Astrocyte (in vitro differentiated cells and primary cell): ENCODE measurements at regions not wholly inside any gene's neighbourhood (a gene's known extent, or its start where the extent isn't known, plus 50 kb on each side); places are given as distances from the start of the nearest gene placed in this dataset.

Source experiments
- DNase-seq: peaks from one replicate; pipeline ENCODE4 v3.0.0-alpha.2; 2010; ENCODE audit warnings: low read depth
- FAIRE-seq: peaks from 2 replicates; lab custom pipeline; 2011; peaks lifted over from hg19 to GRCh38; lab: Jason Lieb, UNC
- H2AFZ ChIP-seq: 2 replicates; pipeline ENCODE4 v1.6.0; 2012; ENCODE audit warnings: low read depth, low read length, inconsistent platforms
- H3K27ac ChIP-seq: 2 replicates; pipeline ENCODE4 v1.5.1; 2011; ENCODE audit warnings: low read depth, low read length, inconsistent platforms
- H3K27me3 ChIP-seq: 2 replicates; pipeline ENCODE4 v1.6.0; 2011; ENCODE audit warnings: low read length, inconsistent platforms; ENCODE audit not compliant: insufficient read depth
- H3K36me3 ChIP-seq: 2 replicates; pipeline ENCODE4 v1.5.1; 2011; ENCODE audit warnings: low read length, inconsistent platforms; ENCODE audit not compliant: insufficient read depth
- H3K4me1 ChIP-seq: 2 replicates; pipeline ENCODE4 v1.5.1; 2011; ENCODE audit warnings: low read length, inconsistent platforms; ENCODE audit not compliant: insufficient read depth
- H3K4me2 ChIP-seq: 2 replicates; pipeline ENCODE4 v1.6.0; 2012; ENCODE audit warnings: low read length, inconsistent platforms
- H3K4me3 ChIP-seq: 2 replicates; pipeline ENCODE4 v1.5.1; 2011; ENCODE audit warnings: low read depth, mild to moderate bottlenecking, low read length, inconsistent platforms; ENCODE audit not compliant: insufficient read depth
- H3K79me2 ChIP-seq: 2 replicates; pipeline ENCODE4 v1.6.0; 2012; ENCODE audit warnings: mild to moderate bottlenecking, low read length, inconsistent platforms; ENCODE audit not compliant: insufficient read depth
- H3K9ac ChIP-seq: 2 replicates; pipeline ENCODE4 v1.6.0; 2012; ENCODE audit warnings: mild to moderate bottlenecking, low read length, inconsistent platforms
- H3K9me3 ChIP-seq: 2 replicates; pipeline ENCODE4 v1.5.1; 2012; ENCODE audit warnings: low read depth, mild to moderate bottlenecking, low read length, inconsistent platforms; ENCODE audit not compliant: insufficient read depth
- H4K20me1 ChIP-seq: 2 replicates; pipeline ENCODE4 v1.6.0; 2012; ENCODE audit warnings: low read length, inconsistent platforms; ENCODE audit not compliant: insufficient read depth
- H3K27ac Mint-ChIP-seq: one replicate; pipeline ENCODE4 v1.8.0; 2021; ENCODE audit warnings: mild to moderate bottlenecking, mixed read lengths; ENCODE audit not compliant: unreplicated experiment
- H3K27me3 Mint-ChIP-seq: one replicate; pipeline ENCODE4 v1.8.0; 2021; ENCODE audit warnings: low read depth, mixed read lengths; ENCODE audit not compliant: unreplicated experiment
- H3K36me3 Mint-ChIP-seq: one replicate; pipeline ENCODE4 v1.8.0; 2021; ENCODE audit warnings: low read depth, mixed read lengths; ENCODE audit not compliant: unreplicated experiment
- H3K4me1 Mint-ChIP-seq: one replicate; pipeline ENCODE4 v1.8.0; 2021; ENCODE audit warnings: low read depth, mixed read lengths; ENCODE audit not compliant: unreplicated experiment
- H3K4me3 Mint-ChIP-seq: one replicate; pipeline ENCODE4 v1.8.0; 2021; ENCODE audit warnings: mild to moderate bottlenecking, moderate library complexity, mixed read lengths; ENCODE audit not compliant: unreplicated experiment
- H3K9me3 Mint-ChIP-seq: one replicate; pipeline ENCODE4 v1.8.0; 2021; ENCODE audit warnings: mild to moderate bottlenecking, mixed read lengths; ENCODE audit not compliant: unreplicated experiment
- CTCF ChIP-seq: IDR thresholded peaks from 2 replicates; pipeline ENCODE4 v1.5.1; 2011; ENCODE audit warnings: low read depth, mild to moderate bottlenecking, inconsistent platforms, low read length, moderate library complexity; ENCODE audit not compliant: insufficient read depth
- EZH2 ChIP-seq: IDR thresholded peaks from 2 replicates; pipeline ENCODE4 v1.6.1; 2012; ENCODE audit warnings: mild to moderate bottlenecking, low read length, inconsistent platforms; ENCODE audit not compliant: insufficient read depth

DNA sequence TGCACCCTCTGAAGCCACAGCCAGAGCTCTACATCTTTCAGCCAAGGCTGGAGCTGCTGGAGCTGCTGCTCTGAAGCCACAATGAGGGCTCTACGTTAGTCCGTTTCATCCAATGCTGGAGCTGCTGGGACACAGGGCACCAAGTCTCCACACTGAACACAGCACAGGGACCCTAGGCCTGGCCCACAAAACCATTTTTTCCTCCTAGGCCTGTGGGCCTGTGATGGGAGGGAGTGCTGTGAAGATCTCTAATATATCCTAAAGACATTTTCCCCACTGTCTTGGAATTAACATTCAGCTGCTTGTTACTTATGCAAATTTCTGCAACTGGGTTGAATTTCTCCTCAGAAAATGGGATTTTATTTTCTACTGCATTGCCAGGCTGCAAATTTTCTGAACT is 441.4 kb upstream of the FAT3 start:
- DNase-seq (no peak), FAIRE-seq (no peak)
- no peak overlapping the region for H2AFZ ChIP-seq
- H3K9ac ChIP-seq, result no peak overlapping the region
- Mint-ChIP-seq H3K27ac (no peak overlapping the region), H3K4me3 (no peak overlapping the region), H3K4me1 (peaks cover 2% of the 10 kb centered on the region), H3K36me3 (peaks cover 6% of the 10 kb centered on the region), H3K27me3 (no peaks in the 10 kb centered on the region), H3K9me3 (peaks cover 8% of the 10 kb centered on the region)
- no peaks in the 10 kb centered on the region for H3K36me3 ChIP-seq
- H4K20me1 ChIP-seq, result no peaks in the 10 kb centered on the region
- no peak overlapping the region for H3K27ac ChIP-seq
- TF ChIP-seq CTCF (no peak), EZH2 (no peak)
- no peaks in the 10 kb centered on the region for H3K4me1 ChIP-seq
- no peak overlapping the region for H3K4me3 ChIP-seq
- no peaks in the 10 kb centered on the region for H3K9me3 ChIP-seq
- no peaks in the 10 kb centered on the region for H3K79me2 ChIP-seq
- H3K4me2 ChIP-seq, result no peak overlapping the region
- H3K27me3 ChIP-seq, result no peaks in the 10 kb centered on the region

GRCh38 chr11:91778758-91779157 is 445.9 kb upstream of the FAT3 start:
- no peaks in the 10 kb centered on the region for H3K27me3 ChIP-seq
- no peak for DNase-seq
- H3K4me1 Mint-ChIP-seq, result no peaks in the 10 kb centered on the region

More at GRCh38 chr11:91778758-91779157, 445.9 kb upstream of the FAT3 start:
- no peaks in the 10 kb centered on the region for H3K4me1 ChIP-seq
- no peak for TF ChIP-seq EZH2
- no peak for TF ChIP-seq CTCF
- peaks cover 4% of the 10 kb centered on the region for H3K9me3 ChIP-seq
- no peaks in the 10 kb centered on the region for H3K36me3 ChIP-seq
- Mint-ChIP-seq H3K27ac (no peak overlapping the region), H3K36me3 (peaks cover 5% of the 10 kb centered on the region), H3K4me3 (no peak overlapping the region), H3K27me3 (no peaks in the 10 kb centered on the region), H3K9me3 (peaks cover 6% of the 10 kb centered on the region)
- H4K20me1 ChIP-seq, result no peaks in the 10 kb centered on the region
- no peak for FAIRE-seq
- no peak overlapping the region for H3K4me3 ChIP-seq
- no peak overlapping the region for H3K4me2 ChIP-seq
- H2AFZ ChIP-seq, result no peak overlapping the region
- H3K27ac ChIP-seq, result no peak overlapping the region
- H3K79me2 ChIP-seq, result no peaks in the 10 kb centered on the region
- no peak overlapping the region for H3K9ac ChIP-seq
